HG03039 (cell line): ENCODE measurements at regions not wholly inside any gene's neighbourhood (a gene's known extent, or its start where the extent isn't known, plus 50 kb on each side); places are given as distances from the start of the nearest gene placed in this dataset.

Experiments
- ATAC-seq: cut with Tn5 transposase; IDR thresholded peaks from one replicate; pipeline ENCODE4 v1.9.1; 2021; ENCODE audit warnings: mild to moderate bottlenecking, moderate library complexity; ENCODE audit not compliant: unreplicated experiment

- ATAC-seq: no peak
These were observed 641.1 kb downstream of the RNF144B start for GRCh38 chr6:19028201-19028600.

DNA sequence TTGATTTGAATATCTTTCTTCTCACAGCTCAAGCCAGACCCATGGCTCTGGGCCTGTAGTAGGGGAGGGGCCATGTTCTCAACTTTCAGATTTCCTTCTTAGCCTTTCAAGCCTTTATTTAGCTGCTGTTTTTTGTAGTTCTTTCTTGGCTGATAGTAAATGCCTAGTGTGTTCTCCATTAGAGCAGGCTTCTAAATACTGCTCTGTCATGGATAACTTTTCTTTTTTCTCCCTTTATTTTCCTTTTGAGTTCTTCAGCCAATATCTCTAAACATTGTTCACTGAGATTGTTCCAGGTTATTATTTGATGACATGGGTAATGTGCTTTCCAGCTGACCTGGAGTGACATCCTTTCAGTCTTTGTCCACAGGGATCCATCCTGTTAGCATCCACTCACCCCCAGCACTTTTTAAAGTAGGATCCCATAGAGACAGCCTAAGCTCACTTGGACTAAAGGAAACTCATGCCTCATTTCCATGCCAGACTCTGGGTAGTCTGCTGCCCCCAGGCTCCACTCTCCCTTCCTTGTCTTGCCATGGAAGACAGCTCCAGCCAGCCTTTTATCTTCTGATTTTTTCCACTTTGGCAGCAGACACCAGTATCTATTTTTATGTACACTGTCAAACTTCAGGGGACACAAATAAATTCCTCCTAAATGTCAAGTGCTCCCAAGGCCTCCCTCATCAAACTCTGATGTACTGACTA, 645.6 kb downstream of the RNF144B start:
- ATAC-seq: no peak

DNA sequence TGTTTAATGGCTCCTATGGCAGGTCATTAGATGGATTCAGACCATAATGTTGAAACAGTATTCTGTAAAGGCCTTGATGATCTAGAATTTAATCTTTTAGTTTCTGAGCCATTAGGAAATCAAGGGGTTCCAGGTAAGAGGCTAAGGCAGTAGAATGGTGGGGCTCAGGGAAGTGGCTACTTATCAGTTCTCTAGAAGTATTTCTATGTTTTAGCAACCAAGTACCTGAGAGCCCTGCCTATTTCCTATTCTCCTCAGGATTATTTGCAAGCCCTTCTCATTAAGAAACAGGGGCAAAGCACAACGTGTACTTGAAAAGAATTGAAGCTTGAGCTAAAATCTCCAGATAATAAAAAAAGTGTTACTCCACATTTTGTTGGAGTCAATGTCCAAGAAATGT, 646.5 kb downstream of the RNF144B start:
- no peak for ATAC-seq

GRCh38 chr6:19034986-19035385, 647.8 kb downstream of the RNF144B start:
- no peak for ATAC-seq

GRCh38 chr6:19035461-19036195, 648.5 kb downstream of the RNF144B start:
- ATAC-seq: no peak

GRCh38 chr6:19036196-19036555, 649.0 kb downstream of the RNF144B start:
- ATAC-seq: no peak

DNA sequence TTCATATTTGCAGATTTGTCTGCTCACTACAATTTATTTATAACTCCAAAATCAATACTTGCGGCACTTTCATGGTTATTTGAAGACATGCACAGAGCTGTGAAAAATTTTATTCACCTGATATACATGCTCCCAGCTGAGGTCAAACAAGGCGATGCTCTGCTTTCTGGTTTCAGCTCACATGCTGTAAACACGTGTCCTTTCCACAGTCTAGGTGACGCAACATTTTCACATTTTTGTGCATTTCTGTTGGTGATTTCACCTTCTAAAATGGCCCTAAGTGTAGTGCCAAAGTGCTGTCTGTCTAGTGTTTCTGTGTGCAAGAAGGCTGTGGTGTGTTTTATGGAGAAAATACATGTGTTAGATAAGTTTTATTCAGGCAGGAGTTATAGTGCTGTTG, 650.5 kb downstream of the RNF144B start:
- no peak for ATAC-seq

DNA sequence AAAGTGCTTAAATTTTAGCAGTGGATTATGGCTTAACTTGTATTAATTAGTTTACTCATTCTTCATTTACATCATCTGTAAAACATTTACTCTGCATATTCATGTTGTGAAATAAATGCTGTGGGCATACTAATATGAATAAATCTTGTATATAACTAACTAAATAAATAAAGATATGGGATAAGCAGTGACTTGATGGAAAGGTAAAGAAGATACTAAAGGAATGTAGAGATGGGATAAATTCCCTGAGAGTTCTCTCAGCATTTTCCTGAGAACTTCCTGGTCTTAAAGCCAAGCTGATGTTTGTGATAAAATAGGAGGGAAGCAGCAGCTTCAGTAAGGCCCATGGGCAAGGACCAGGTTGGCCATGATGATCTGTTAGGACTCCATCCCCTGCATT, 652.1 kb downstream of the RNF144B start:
- ATAC-seq: no peak

GRCh38 chr6:19041906-19042305, 654.8 kb downstream of the RNF144B start:
- no peak for ATAC-seq

- no peak for ATAC-seq
These were observed 655.3 kb downstream of the RNF144B start for GRCh38 chr6:19042420-19042819.

- ATAC-seq: no peak
These were observed 663.6 kb downstream of the RNF144B start for GRCh38 chr6:19050765-19051164.

DNA sequence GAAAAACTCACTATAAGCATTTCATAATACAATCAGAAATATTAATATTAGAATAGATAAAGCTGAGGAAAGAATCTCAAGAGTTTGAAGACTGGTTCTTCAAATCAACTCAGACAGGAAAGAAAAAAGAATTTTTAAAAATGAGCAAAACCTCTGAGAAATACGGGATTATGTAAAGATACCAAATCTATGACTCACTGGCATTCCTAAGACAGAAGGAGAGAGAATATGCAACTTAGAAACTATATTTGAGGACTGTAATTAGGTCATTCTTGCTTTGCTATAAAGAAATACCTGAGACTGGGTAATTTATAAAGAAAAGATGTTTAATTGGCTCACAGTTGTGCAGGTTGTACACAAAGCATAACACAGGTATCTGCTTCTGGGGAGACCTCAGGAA, 665.1 kb downstream of the RNF144B start:
- no peak for ATAC-seq

DNA sequence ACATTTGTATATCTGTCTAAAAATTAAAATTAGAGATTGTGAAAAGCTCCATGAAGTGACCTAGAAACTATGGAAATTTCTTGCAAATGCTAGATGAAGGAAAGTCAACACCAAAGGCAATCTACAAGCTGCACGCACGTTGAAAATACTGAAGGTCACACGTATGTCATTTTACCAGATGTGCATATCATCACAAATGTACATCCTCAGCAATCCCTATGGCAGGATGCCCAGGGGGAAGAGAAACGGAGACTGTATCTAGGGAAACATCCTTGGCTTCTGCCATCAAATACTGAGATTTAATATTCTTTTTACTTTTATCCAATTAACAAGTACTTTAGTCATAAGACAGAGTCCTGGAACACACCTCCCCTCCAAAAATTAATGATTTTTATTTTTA, 672.0 kb downstream of the RNF144B start:
- ATAC-seq: no peak

GRCh38 chr6:19067165-19067564, 680.0 kb downstream of the RNF144B start:
- ATAC-seq: no peak

DNA sequence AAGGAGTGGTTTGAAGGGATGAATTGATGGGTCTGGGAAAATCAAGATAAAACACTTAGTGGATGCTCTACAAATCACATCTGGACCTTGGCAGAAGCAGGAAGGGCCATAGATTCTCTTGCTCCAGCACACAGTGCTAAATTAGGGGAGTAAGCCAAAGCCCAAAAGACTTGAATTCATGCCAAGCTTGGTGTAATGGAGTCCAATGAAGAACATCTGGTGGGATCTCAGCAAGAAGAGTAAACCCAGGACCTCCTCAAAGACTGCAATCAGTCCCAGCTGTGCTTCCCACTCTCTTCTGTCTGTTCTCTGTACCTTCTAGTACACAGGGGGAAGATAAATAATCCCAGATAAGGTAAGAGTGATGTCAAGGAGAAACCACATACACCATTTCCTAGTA, 683.4 kb downstream of the RNF144B start:
- no peak for ATAC-seq

DNA sequence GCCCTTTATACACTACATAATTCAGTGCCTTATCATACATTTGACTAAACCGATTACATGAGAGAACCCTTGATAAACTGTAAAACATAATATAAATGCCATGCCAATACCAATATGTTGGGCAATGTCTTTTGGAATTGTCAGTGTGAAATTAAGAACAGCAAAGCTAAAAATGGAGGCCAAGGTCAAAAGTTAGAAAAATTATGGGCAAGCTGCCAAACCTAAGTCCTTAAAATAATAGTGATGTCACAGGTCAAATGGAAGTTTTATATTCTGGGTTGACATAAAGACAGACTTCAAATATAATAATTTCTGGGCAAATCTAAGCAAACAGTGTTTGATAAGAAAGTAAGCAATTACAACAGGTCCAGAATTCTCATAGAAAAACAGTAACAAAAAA, 696.7 kb downstream of the RNF144B start:
- ATAC-seq: no peak

- no peak for ATAC-seq
These were observed 699.3 kb downstream of the RNF144B start for GRCh38 chr6:19086480-19086879.

- no peak for ATAC-seq
These were observed 700.1 kb downstream of the RNF144B start for GRCh38 chr6:19087296-19087695.

GRCh38 chr6:19087897-19088296, 700.7 kb downstream of the RNF144B start:
- no peak for ATAC-seq

DNA sequence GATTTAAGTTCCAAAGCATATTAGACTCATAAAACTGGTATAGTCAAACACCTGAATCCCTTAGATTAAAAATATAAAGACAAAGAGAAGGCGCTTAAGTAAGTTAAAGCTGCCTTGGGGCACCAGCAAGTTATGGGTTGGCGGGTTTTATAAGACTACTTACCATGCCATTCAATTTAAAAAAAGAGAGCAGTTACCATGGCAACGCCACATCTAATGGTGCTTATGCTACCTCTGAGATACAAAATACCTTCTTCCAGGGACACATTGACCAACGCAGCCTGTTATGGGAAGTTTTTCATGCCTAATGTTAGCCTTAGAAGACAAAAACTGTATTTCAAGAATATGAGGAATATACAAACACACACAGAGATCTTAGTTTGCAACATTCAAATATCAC, 713.6 kb downstream of the RNF144B start:
- no peak for ATAC-seq

GRCh38 chr6:19102936-19103335, 715.8 kb downstream of the RNF144B start:
- ATAC-seq: no peak

DNA sequence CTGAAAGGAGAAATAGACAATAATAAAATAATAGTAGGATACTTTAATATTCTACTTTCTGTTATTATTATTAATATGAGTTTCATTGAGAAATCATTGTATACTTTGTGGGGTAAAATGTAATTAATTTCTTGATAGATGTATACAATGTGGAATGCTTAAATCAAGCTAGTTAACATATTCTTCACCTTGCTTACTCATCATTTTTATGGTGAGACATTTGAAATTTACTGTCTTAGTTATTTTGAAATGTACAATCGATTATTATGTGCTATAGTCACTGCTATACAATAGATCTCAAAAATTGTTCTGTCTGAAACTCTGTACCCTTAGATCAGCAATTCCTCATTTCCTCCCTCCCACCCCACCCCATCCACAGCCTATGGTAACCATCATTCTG, 720.3 kb downstream of the RNF144B start:
- ATAC-seq: no peak

GRCh38 chr6:19121521-19121920, 715.6 kb upstream of the ID4 start:
- no peak for ATAC-seq
